Fibroblast of skin of left biceps (primary cell): ENCODE measurements at regions not wholly inside any gene's neighbourhood (a gene's known extent, or its start where the extent isn't known, plus 50 kb on each side); places are given as distances from the start of the nearest gene placed in this dataset.
"Not testable (repeated sequence)": the region's sequence is repeated elsewhere in the genome, so short reads cannot be mapped to it uniquely, and the experiment has no call there.

ENCODE experiments used
- DNase-seq, 2 experiments: peaks; one replicate each; pipeline ENCODE4 v3.0.0-alpha.2; 2013; ENCODE audit warnings: low read depth in 2 of 2

DNA sequence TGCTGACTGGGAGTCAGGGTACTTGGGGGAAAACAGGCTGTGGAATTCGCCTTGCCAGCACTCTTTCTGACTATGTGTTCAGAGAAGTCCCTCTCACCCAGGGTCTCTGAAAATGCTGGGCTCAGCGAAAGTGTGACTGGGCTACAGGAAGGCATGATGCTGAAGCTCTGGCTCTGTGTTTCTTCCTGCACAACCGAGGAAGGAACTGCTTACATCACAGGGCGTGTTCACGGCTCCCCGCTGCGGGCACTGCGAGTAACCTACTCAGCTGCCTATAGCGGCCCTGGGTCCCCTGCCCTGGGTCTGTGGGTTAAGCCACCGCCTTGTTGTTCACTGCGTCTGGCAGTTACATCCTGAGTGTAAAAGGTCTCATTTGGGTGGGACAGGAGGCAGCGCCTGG, 222.4 kb upstream of the IRX4 start:
- DNase-seq, result no peak

GRCh38 chr5:2103940-2104339, 221.2 kb upstream of the IRX4 start:
- no peak for DNase-seq

GRCh38 chr5:2102819-2103776, 220.4 kb upstream of the IRX4 start:
- DNase-seq, result no peak

- DNase-seq, result no peak
These were observed 219.0 kb upstream of the IRX4 start for GRCh38 chr5:2101685-2102084.

DNA sequence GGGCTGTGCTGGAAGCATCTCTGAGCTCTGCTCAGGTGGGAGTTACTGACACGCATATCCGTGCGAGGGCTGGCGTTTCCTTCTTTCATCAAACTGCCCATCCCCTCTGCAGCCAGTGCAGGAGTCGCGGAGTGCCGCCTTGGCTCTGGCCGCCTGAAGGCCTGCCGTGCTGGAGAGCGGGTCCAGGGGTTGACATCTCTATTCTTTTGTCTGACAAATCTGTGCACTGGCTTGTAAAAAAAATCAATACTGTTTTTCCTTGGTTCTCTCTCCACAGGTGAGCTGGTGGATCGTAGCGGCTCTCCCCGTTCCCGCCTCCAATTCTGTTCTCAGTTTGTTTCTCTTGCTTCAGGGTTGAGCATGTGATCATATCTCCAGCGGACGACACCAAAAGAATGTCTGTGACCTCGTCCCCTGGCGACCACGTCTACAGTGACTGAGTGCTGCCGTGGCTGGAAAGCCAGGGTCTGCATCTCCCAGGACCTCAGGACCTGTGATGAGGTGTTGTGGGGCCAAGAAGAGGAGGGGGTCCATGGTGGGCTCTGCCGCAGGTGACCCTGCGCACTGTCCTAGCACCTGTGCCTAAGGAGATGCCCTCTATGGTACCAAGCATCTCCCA, 214.3 kb upstream of the IRX4 start:
- DNase-seq, result no peak

DNA sequence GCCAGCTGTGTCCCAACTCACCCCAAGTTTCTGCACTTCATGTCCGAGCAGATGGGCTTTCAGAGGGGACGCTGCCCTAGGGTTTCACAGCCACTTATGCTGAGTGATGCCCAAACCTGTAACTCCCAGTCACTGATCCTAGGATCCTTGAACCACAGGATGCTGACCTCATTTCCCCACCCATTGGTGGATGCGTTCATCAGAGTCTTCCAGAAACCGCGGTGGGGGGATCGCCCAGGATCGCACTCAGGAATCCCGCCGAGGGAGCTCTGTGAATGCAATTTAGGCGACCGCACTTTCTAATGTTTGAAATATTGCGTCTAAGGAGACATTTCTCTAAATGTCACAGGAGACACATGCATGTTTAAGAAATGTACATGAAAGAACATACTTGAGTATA, 212.3 kb upstream of the IRX4 start:
- no peak for DNase-seq

- no peak for DNase-seq
These were observed 211.9 kb upstream of the IRX4 start for GRCh38 chr5:2094616-2094995.

DNA sequence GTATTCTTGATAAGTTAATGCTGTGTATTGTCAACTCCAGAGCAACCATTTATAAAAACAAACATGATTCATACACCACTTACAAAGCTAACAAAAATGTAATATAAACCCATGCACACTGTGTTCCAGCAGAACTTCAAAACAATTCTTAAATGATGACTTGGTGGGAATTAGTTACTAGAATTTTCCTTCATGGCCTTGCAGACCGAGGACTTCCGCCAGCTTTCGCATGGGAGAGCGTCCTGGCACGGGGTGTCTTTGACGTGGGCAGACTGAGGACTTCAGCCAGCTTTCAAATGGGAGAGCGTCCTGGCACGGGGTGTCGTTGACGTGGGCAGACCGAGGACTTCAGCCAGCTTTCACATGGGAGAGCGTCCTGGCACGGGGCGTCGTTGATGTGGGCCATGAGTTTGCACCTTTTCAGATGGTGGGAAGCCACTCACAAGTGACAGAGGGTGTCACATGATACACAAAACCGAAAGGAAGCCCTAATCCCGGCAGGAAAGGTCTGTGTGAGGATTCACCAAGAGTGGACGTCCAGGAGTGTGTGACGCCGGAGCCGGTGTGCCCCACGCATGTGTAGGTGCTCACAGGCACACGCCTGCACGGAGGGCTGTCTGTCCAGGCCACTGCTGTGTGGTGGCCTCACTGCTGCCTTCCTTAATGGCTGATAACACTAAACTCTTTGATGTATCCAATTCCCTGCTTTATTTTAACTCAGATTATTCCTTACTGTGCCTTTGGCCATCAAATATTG, 211.3 kb upstream of the IRX4 start:
- DNase-seq, result no peak

GRCh38 chr5:2091921-2092320, 209.2 kb upstream of the IRX4 start:
- DNase-seq, result no peak

- DNase-seq, result no peak
These were observed 205.3 kb upstream of the IRX4 start for GRCh38 chr5:2087980-2088379.

- no peak for DNase-seq
These were observed 192.6 kb upstream of the IRX4 start for GRCh38 chr5:2075365-2075764.

- no peak for DNase-seq
These were observed 188.8 kb upstream of the IRX4 start for GRCh38 chr5:2071562-2071961.

DNA sequence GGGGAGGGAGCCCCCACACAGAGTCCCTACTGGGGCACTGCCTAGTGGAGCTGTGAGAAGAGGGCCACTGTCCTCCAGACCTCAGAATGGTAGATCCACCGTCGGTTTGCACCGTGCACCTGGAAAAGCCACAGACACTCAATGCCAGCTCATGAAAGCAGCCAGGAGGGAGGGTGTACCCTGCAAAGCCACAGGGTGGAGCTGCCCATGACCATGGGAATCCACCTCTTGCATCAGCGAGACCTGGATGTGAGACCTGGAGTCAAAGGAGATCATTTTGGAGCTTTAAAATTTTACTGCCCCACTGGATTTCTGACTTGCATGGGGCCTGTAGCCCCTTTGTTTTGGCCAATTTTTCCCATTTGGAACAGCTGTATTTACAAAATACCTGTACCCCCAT, 188.1 kb upstream of the IRX4 start:
- not testable (repeated sequence) for DNase-seq

- DNase-seq, result no peak
These were observed 185.8 kb upstream of the IRX4 start for GRCh38 chr5:2068531-2068930.

DNA sequence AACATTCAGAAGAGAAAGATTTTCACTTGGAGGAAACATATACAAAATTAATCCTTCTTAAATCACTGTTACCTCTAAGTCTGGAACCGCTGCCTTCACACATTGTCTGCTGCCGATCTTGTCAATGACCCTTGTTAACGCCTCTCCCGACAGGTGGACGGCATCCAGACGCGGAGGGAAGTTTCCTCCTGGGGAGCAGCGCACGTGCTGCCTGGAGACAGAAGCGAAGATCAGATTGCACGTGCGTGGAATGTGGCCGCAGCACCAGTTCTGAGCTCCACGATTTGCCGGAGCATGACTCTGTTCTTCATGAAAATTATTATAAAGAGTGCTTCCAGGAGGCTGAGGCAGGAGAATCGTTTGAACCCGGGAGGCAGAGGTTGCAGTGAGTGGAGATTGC, 183.6 kb upstream of the IRX4 start:
- no peak for DNase-seq

GRCh38 chr5:2063380-2063779, 180.7 kb upstream of the IRX4 start:
- not testable (repeated sequence) for DNase-seq

GRCh38 chr5:2052687-2053086, 170.0 kb upstream of the IRX4 start:
- no peak for DNase-seq

- DNase-seq, result no peak
These were observed 167.2 kb upstream of the IRX4 start for GRCh38 chr5:2049876-2050275.

DNA sequence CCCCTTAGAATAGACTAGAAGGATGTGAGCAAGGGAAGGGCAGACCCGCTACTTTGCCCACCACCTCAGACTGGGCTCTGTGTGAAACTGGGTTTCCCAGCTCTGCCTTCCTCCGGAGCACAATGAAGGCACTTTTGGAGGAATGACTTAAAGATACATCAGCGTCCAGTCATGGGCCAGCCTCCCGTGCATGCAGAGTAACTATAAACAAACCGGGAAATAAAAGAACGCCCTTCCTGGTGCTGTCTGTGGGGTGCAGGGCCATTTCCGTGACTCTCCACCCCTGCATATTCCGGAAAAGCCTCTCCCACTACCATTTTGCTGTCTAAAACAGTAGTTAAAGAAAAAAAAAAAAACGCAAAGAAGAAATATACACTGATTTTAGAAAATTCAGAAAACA, 165.9 kb upstream of the IRX4 start:
- no peak for DNase-seq

DNA sequence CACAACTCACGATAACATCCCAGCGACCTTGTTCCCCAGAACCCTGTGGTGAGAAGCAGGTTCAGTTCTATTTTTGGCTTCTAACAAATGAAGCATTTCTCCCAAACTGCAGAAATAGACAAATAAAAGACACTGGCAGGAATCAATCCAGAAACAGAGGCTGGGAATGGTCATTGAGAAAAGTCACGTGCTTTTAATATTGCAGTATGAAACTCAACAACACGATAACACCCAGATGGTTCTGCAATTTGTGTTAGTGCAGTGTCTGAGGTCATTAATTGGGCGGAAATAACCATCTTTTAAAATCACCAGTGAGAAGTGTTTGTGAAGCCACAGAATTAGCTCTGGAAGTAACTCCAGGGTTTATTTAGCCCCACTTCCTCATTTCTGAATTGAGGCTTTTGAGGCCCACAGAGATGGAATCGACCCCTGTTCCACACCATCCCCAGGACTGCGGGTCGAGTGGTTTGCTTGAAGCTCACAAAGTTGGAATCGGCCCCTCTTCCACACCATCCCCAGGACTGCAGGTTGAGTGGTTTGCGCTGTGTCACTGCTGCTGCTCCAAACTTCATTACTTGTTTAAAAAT, 164.7 kb upstream of the IRX4 start:
- no peak for DNase-seq

DNA sequence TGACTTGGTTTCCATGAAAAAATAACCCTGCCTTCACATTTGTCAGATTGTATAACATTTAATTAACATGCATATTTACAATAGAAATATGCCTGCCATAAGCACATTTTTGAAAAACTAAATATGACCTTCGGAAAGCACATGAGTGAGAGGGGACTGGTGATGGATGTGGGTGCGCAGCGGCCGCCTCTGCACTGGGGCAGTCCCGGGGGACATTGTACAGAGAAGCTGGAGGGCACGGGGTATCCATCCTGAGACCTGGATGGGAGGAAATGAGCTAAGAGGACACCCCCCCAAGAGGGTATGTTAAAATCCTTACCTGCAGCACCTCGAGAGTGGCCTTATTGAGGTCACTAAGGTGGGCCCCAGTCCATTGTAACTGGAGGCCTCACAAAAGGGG, 161.3 kb upstream of the IRX4 start:
- DNase-seq, result no peak

DNA sequence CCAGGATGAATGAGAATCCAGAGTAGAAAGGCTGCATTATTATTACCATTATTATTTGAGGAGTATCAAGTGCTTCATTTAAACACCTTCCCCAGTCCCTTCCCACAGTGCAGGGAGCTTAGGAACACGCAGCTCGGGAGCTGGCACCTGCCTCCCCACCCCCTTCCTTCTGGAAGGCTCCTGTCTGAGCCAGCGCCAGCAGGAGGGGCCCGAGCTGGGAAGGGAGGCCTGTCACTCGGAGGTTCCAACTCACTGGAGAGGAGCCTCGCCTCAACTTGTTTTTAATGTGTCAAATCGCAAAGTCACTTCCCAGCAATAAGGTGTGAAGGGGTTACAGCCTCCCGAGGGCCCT, 156.4 kb upstream of the IRX4 start:
- DNase-seq, result no peak
